ENCODE measurements at regions not wholly inside any gene's neighbourhood (a gene's known extent, or its start where the extent isn't known, plus 50 kb on each side); places are given as distances from the start of the nearest gene placed in this dataset.

GRCh38 chr12:67078957-67079356 lies 190.2 kb upstream of the CAND1 start:
- intact Hi-C loops (cut with micrococcal nuclease), result no loop called here
- H3K4me3 ChIP-seq, result no peak overlapping the region
- H3K27me3 ChIP-seq (ENCODE audit: control insufficient read depth in 2 of 2, insufficient read depth in 2 of 2, low read length in 2 of 2), result no peaks in the 10 kb centered on the region
- no peak overlapping the region for H3K4me2 ChIP-seq (ENCODE audit: insufficient read depth, low read length)
- H3K36me3 ChIP-seq (ENCODE audit: control insufficient read depth, insufficient read depth, low read length), result no peaks in the 10 kb centered on the region
- no peak overlapping the region for H3K27ac ChIP-seq (ENCODE audit: extremely low read depth, low read depth, low read length)
- no peaks in the 10 kb centered on the region for H3K4me1 ChIP-seq (replicated peaks in 1 of 2; ENCODE audit: control insufficient read depth in 2 of 2, insufficient read depth in 2 of 2, low read length in 2 of 2)
- H3K9ac ChIP-seq (ENCODE audit: insufficient read depth in 1 of 2, low read depth in 2 of 2, low read length in 2 of 2), result no peak overlapping the region
- WGBS (ENCODE audit: insufficient coverage, low coverage, missing lambda C conversion rate), result 2% methylated on average over 4 of the region's 4 CpGs
- no peaks in the 10 kb centered on the region for H4K20me1 ChIP-seq (replicated peaks; ENCODE audit: control insufficient read depth, insufficient read depth, low read length)
- H2AFZ ChIP-seq (ENCODE audit: low read depth, low read length), result no peak overlapping the region
- H3K79me2 ChIP-seq (ENCODE audit: control insufficient read depth, insufficient read depth, low read length), result no peaks in the 10 kb centered on the region
- POLR2A ChIA-PET, result no interaction called here
- no peaks in the 10 kb centered on the region for H3K9me3 ChIP-seq (replicated peaks; ENCODE audit: control insufficient read depth, insufficient read depth, low read depth, low read length)
- CTCF ChIA-PET (ENCODE audit: low intra/inter-chr PET ratio), result no interaction called here
- in situ Hi-C loops (cut with MboI), result no loop called here
- no peak for ATAC-seq
- DNase-seq (ENCODE audit: extremely low read depth in 1 of 4, low spot score in 3 of 4), result no peak
- FAIRE-seq, result no peak
- TF ChIP-seq GABPA (tag; conservative IDR thresholded peaks at IDR 0.05; ENCODE audit: low read depth) (no peak), NR0B1 (IDR thresholded peaks at IDR 0.05; ENCODE audit: partially characterized antibody) (no peak), ZNF174 (CRISPR knock-in tag; IDR thresholded peaks at IDR 0.05) (no peak), KLF10 (CRISPR knock-in tag; IDR thresholded peaks at IDR 0.05) (no peak), CHD1 (IDR thresholded peaks at IDR 0.05; ENCODE audit: low read length) (no peak), ARNT (IDR thresholded peaks at IDR 0.05) (no peak)
- BruUV-seq (replicated peaks), result no TSS peak
- H3K9me1 ChIP-seq (ENCODE audit: control insufficient read depth, insufficient read depth, low read length), result no peaks in the 10 kb centered on the region

- BruUV-seq (replicated peaks), result no TSS peak
- Histone ChIP-seq H2AFZ (ENCODE audit: low read depth, low read length) (no peak overlapping the region), H3K27ac (ENCODE audit: extremely low read depth, low read depth, low read length) (no peak overlapping the region), H4K20me1 (replicated peaks; ENCODE audit: control insufficient read depth, insufficient read depth, low read length) (no peaks in the 10 kb centered on the region), H3K9me3 (replicated peaks; ENCODE audit: control insufficient read depth, insufficient read depth, low read depth, low read length) (no peaks in the 10 kb centered on the region), H3K9me1 (ENCODE audit: control insufficient read depth, insufficient read depth, low read length) (no peaks in the 10 kb centered on the region), H3K4me2 (ENCODE audit: insufficient read depth, low read length) (no peak overlapping the region), H3K4me3 (no peak overlapping the region), H3K79me2 (ENCODE audit: control insufficient read depth, insufficient read depth, low read length) (no peaks in the 10 kb centered on the region), H3K9ac (ENCODE audit: insufficient read depth in 1 of 2, low read depth in 2 of 2, low read length in 2 of 2) (no peak overlapping the region), H3K4me1 (replicated peaks in 1 of 2; ENCODE audit: control insufficient read depth in 2 of 2, insufficient read depth in 2 of 2, low read length in 2 of 2) (no peaks in the 10 kb centered on the region), H3K27me3 (ENCODE audit: control insufficient read depth in 2 of 2, insufficient read depth in 2 of 2, low read length in 2 of 2) (no peaks in the 10 kb centered on the region), H3K36me3 (ENCODE audit: control insufficient read depth, insufficient read depth, low read length) (no peaks in the 10 kb centered on the region)
- CTCF ChIA-PET (ENCODE audit: low intra/inter-chr PET ratio), result no interaction called here
- FAIRE-seq, result no peak
- DNase-seq (ENCODE audit: extremely low read depth in 1 of 4, low spot score in 3 of 4), result no peak
- in situ Hi-C loops (cut with MboI) (no loop called here), intact Hi-C loops (cut with micrococcal nuclease) (no loop called here)
- no peak for ATAC-seq
- TF ChIP-seq TCF3 (CRISPR knock-in tag; IDR thresholded peaks at IDR 0.05) (no peak), CREB5 (CRISPR knock-in tag; IDR thresholded peaks at IDR 0.05) (no peak), DPF2 (IDR thresholded peaks at IDR 0.05) (no peak), KDM2B (CRISPR knock-in tag; IDR thresholded peaks at IDR 0.05) (no peak), EGR1 (conservative IDR thresholded peaks at IDR 0.05) (no peak)
- POLR2A ChIA-PET, result interaction anchor here (0.6 kb wide), 1 partner anchor 34 kb away, joined by 3 read pairs; no protein-coding TSS in a partner anchor
- 0% methylated on average over 1 of the region's 1 CpG for WGBS (ENCODE audit: insufficient coverage, low coverage, missing lambda C conversion rate)
Measured at GRCh38 chr12:67080637-67081036, 188.5 kb upstream of the CAND1 start.

Measured in K562 (cell line).